Right ventricle myocardium superior (tissue), 1 donor: ENCODE measurements at regions not wholly inside any gene's neighbourhood (a gene's known extent, or its start where the extent isn't known, plus 50 kb on each side); places are given as distances from the start of the nearest gene placed in this dataset.
"Not testable (repeated sequence)": the region's sequence is repeated elsewhere in the genome, so short reads cannot be mapped to it uniquely, and the experiment has no call there.

Experiments
- ATAC-seq: fragments of 200-7000 bp; cut with Tn5 transposase; one replicate; pipeline ENCODE4 v1.9.1; 2020; ENCODE audit warnings: mild to moderate bottlenecking; ENCODE audit not compliant: poor library complexity
- DNase-seq: peaks from one replicate; pipeline ENCODE4 v3.0.0-alpha.2; 2020
- intact Hi-C: fragments of 100-400 bp; cut with DNase I; formaldehyde crosslinking; loops from one replicate; pipeline ENCODE4 v1.11.2; 2022
- donor health status: DM: no; HTN: yes; CAD: no; lungs with severe emphysema.

- ATAC-seq (peak; percentile 79), DNase-seq (no peak)
- intact Hi-C loops = no loop called here
Observed at GRCh38 chr6:135686784-135687301, 164.7 kb upstream of the PDE7B start.

DNA sequence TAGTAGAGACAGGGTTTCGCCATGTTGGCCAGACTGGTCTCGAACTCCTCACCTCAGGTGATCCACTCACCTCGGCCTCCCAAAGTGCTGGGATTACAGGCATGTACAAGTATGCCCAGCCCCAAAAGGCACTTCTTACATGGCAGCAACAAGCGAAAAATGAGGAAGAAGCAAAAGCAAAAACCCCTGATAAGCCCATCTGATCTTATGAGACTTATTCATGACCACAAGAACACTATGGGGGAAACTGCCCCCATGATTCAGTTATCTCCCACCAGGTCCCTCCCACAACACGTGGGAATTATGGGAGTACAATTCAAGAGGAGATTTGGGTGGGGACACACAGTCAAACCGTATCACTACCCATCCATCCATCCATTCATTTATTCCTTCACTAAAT, 163.0 kb upstream of the PDE7B start:
- ATAC-seq, intact Hi-C loops: not testable (repeated sequence)

GRCh38 chr6:135692426-135692825, 159.1 kb upstream of the PDE7B start:
- DNase-seq (no peak), ATAC-seq (no peak)
- intact Hi-C loops = no loop called here

More for the DNA sequence above, 163.0 kb upstream of the PDE7B start:
- not testable (repeated sequence) for DNase-seq

GRCh38 chr6:135693811-135694370, 157.6 kb upstream of the PDE7B start:
- ATAC-seq = no peak

GRCh38 chr6:135699705-135700104, 151.8 kb upstream of the PDE7B start:
- intact Hi-C loops = no loop called here
- ATAC-seq (no peak), DNase-seq (no peak)

More at GRCh38 chr6:135693811-135694370, 157.6 kb upstream of the PDE7B start:
- intact Hi-C loops = no loop called here
- DNase-seq = no peak

DNA sequence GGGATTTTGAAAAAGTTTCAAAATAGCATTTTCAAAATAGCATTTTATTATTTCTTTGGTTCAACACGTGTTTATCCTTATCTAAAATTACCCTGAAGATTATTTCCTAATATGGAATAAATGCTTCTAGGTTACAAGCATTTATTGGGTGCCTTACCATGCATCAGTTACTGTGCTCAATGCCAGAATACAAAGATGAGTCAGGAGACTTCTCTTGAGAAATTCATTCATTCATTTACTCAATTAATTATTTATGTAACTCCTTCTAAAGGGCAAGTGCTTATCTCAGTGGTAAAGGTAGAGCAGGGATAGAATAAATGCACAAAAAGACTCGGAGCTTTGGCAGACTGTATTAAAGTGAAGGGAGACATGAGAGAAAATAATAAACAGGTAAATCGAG, 150.1 kb upstream of the PDE7B start:
- DNase-seq = no peak
- intact Hi-C loops = no loop called here
- no peak for ATAC-seq

DNA sequence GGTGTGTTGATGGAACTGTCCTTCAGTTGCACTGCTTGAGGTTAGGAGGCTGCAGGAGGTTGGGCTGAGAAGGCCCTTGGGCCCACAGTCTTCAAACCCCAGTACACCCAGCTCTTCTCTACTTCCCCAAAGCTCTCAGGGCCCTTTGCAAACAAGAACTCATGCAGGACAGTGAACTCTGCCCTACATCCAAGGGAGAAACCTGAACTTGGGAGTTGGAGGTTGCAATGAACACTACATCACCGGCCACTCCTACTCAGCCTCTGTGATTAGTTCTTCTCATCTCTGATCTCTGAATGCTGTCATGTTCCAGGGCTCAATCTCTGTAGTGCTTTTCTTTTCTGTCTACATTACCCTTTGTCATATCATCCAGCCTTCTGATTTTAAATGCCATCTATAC, 148.5 kb upstream of the PDE7B start:
- intact Hi-C loops = no loop called here

DNA sequence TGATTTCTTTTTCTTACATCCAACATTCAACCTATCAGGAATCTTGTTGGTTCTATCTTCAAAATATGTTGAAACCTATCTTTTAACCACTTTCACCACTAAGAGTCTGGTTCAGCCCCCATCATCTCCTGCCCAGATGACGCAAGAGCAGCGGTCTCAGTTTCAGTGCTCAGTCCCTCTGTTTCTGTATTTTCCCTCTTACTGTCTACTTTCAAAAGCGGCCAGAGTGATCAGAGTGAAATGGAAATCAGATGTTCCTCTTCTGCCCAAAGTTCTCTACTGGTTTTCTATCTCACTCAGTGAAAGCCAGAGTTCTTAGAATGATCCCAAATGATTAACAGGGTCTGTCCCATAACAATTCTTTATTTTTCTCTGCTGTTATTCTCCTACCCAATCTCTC, 147.9 kb upstream of the PDE7B start:
- DNase-seq (no peak), ATAC-seq (no peak)
- intact Hi-C loops = no loop called here

More for the DNA sequence above, 148.5 kb upstream of the PDE7B start:
- no peak for ATAC-seq
- no peak for DNase-seq

- ATAC-seq (no peak), DNase-seq (no peak)
- intact Hi-C loops = no loop called here
Observed at GRCh38 chr6:135707426-135707825, 144.1 kb upstream of the PDE7B start.

- DNase-seq (no peak), ATAC-seq (no peak)
- intact Hi-C loops = no loop called here
Observed at GRCh38 chr6:135710042-135710441, 141.5 kb upstream of the PDE7B start.

GRCh38 chr6:135722190-135722589, 129.3 kb upstream of the PDE7B start:
- ATAC-seq (no peak), DNase-seq (no peak)
- intact Hi-C loops = no loop called here

DNA sequence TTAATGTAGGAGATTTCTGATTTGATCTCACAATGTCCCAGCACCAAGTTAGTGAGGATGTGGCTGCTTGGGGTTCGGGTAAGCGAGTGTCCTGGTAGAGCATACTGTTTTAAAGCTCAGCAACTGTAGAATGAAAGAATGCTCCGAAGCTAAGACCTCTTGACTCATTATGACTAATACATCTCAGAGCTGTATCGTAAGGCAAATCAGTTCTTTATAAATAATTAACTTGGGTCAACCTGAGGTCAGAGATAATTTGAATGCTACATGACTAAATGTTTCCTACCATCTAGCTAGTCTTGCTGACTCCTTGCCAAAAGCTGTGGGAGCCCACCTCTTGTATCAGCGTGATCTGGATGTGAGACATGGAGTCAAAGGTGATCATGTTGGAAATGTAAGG, 128.8 kb upstream of the PDE7B start:
- no peak for DNase-seq
- ATAC-seq = no peak
- intact Hi-C loops = no loop called here

DNA sequence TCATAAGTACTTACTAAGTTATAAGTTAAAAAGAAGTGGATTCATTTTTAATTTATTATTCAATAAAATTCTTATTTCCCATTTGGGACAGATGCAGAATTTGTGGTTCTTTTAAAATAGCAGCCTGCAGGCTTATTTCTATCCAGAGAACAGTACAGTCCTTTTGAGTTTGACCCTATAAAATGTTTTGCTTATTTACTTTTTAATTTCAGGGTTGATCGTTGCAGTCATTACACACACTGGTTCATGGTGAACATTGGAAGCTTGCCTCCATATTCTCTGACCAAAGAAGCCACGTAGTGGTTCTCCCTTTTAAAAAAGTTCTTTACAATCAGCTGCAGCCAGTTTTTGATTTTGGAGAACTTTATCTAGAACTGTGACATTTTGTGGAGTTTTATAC, 122.9 kb upstream of the PDE7B start:
- no peak for DNase-seq
- no peak for ATAC-seq

DNA sequence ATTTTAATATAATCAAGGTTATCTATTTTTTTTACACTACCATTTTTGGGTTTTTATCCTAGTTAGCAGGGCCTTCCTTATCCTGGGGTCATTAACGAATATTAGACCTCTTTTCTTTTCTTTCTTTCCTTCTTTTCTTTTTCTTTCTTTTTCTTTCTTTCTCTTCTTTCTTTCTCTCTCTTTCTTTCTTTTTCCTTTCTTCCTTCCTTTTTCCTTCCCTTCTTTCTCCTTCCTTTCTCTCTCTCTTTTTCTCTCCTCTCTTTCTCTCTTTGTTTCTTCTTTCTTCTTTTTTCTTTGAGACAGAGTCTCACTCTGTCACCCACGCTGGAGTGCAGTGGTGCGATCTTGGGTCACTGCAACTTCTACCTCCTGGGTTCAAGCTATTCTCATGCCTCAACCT, 120.4 kb upstream of the PDE7B start:
- intact Hi-C loops = no loop called here
- ATAC-seq (no peak), DNase-seq (no peak)

More for the DNA sequence above, 122.9 kb upstream of the PDE7B start:
- intact Hi-C loops = no loop called here

DNA sequence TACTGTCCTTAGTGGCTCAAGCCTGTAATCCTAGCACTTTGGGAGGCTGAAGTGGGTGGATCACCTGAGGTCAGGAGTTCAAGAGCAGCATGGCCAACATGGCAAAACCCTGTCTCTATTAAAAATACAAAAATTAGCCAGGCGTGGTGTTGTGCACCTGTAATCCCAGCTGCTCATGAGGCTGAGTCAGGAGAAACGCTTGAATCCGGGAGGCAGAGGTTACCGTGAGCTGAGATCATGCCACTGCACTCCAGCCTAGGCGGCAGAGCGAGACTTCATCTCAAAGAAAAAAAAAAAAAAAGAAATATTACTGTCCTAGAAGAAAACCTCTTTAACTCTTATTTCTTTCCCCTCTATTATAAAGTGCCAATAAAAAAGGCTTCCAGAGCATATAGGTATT, 115.2 kb upstream of the PDE7B start:
- DNase-seq, intact Hi-C loops: not testable (repeated sequence)

DNA sequence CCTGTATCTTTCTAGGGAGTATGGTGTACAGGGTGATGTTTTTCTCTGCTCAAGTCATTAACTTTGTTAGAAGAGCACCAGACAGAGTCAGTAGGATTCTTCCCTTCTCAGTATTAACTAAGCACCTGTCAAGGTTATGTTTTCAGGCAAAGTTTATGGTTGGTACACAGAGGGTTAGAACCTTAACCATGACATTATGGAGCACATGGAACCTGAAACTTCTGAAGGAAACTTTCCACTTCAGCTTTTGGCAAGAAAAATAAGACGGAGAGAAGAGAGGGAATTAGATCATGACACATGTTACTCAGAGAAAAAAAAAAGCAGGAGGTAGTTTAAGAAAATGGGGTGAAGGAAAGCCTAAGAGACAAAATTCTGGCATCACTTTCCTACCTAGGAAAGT, 112.9 kb upstream of the PDE7B start:
- intact Hi-C loops = no loop called here
- ATAC-seq = no peak
- no peak for DNase-seq

More for the DNA sequence above, 115.2 kb upstream of the PDE7B start:
- not testable (repeated sequence) for ATAC-seq

DNA sequence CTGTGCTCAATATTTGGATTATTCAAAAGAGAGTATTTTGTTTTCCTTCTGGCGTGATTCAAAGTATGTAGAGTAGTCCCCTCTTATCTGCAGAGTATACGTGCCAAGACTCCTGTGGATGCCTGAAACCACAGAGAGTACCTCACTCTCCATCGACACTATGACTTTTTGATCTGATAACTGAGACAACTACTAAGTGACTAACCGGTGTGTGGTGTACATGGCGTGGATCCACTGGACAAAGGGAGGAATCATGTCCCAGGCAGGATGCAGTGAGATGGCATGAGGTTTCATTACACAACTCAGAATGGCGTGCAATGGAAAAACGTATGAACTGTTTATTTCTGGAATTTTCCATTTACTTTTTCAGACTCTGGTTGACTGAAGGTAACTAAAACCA, 112.2 kb upstream of the PDE7B start:
- intact Hi-C loops = no loop called here
- no peak for DNase-seq
- no peak for ATAC-seq

GRCh38 chr6:135740580-135740979, 110.9 kb upstream of the PDE7B start:
- DNase-seq (no peak), ATAC-seq (no peak)
- intact Hi-C loops = no loop called here

- no peak for ATAC-seq
- intact Hi-C loops = no loop called here
- DNase-seq = no peak
Observed at GRCh38 chr6:135743476-135743875, 108.0 kb upstream of the PDE7B start.

GRCh38 chr6:135748189-135748588, 103.3 kb upstream of the PDE7B start:
- no peak for DNase-seq
- intact Hi-C loops = no loop called here
- ATAC-seq = no peak

DNA sequence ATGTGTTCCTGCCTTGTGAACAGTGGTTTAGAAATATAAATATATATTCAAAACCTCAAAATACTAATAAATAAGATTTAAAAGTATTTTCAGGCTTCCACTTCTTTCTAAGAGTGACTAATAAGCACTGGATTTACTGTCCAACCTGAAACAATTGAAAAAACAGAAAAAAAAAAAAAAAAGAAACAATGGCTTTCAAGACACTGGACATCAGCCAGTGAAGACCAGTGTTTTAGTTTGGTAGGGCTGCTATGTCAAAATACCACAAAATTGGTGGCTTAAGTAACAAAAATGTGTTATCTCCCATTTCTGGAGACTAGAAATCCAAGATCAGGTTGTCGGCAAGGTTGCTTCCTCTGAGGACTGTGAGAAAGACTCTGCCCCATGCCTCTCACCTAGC, 101.4 kb upstream of the PDE7B start:
- DNase-seq (no peak), ATAC-seq (no peak)
- intact Hi-C loops = no loop called here
